GM12891 (cell line): ENCODE measurements at regions not wholly inside any gene's neighbourhood (a gene's known extent, or its start where the extent isn't known, plus 50 kb on each side); places are given as distances from the start of the nearest gene placed in this dataset.

Experiments used
- POLR2AphosphoS5 ChIP-seq: IDR thresholded peaks from 2 replicates; pipeline ENCODE4 v1.6.1; 2011; ENCODE audit warnings: low read depth, low read length, control low read depth
- TAF1 ChIP-seq: IDR thresholded peaks from 2 replicates; pipeline ENCODE4 v1.6.1; 2011; ENCODE audit warnings: low read depth, low read length, control low read depth

- TF ChIP-seq TAF1, result no peak
- TF ChIP-seq POLR2AphosphoS5, result no peak
Measured at GRCh38 chr2:191566344-191566743, 111.6 kb upstream of the NABP1 start.
